Esophagus squamous epithelium (tissue), 5 donors: ENCODE measurements at regions not wholly inside any gene's neighbourhood (a gene's known extent, or its start where the extent isn't known, plus 50 kb on each side); places are given as distances from the start of the nearest gene placed in this dataset.

ENCODE experiments used
- DNase-seq: peaks from one replicate; lab custom pipeline; 2025; lab: John Stamatoyannopoulos, UW
- H3K27ac ChIP-seq, 4 donors: fragments of 200-600 bp; sonication (generic); one replicate each; pipeline ENCODE4 v1.5.1; 2016 to 2019; ENCODE audit warnings: mild to moderate bottlenecking in 1 of 4
- H3K27me3 ChIP-seq, 4 donors: fragments of 200-600 bp; sonication (generic); 1 replicate in 3 of 4; 2 replicates in 1 of 4; pipeline versions ENCODE4 v1.5.1 to v1.6.0; 2017 to 2021; ENCODE audit warnings: antibody characterized with exemption in 1 of 4
- H3K36me3 ChIP-seq, 3 donors: fragments of 200-600 bp; sonication (generic); one replicate each; pipeline ENCODE4 v1.5.1; 2016 to 2019
- H3K4me1 ChIP-seq, 3 donors: fragments of 200-600 bp; sonication (generic); one replicate each; pipeline ENCODE4 v1.5.1; 2017 to 2019
- H3K4me3 ChIP-seq, 4 donors: fragments of 200-600 bp; sonication (generic); 1 replicate in 3 of 4; 2 replicates in 1 of 4; pipeline ENCODE4 v1.5.1; 2016 to 2019; ENCODE audit warnings: mild to moderate bottlenecking in 2 of 4, moderate library complexity in 1 of 4
- H3K9me3 ChIP-seq, 3 donors: fragments of 200-600 bp; sonication (generic); one replicate each; pipeline ENCODE4 v1.5.1; 2016 to 2019
- CTCF ChIP-seq, 6 experiments: fragments of 450-650 bp in 4 of 6; fragments of 200-600 bp in 2 of 6; sonication (generic) in 2 of 6; IDR thresholded peaks; one replicate each; pipeline ENCODE4 v1.5.1; 2016 to 2019; ENCODE audit warnings: antibody characterized with exemption in 6 of 6, mild to moderate bottlenecking in 4 of 6, moderate library complexity in 4 of 6
- POLR2A ChIP-seq, 4 donors: fragments of 450-650 bp; IDR thresholded peaks; one replicate each; pipeline ENCODE4 v1.6.1; 2017; ENCODE audit warnings: antibody characterized with exemption in 4 of 4, mild to moderate bottlenecking in 4 of 4, moderate library complexity in 3 of 4
- WGBS, 2 donors: methylation state at CpG; one replicate each; pipeline ENCODE4 v1.1.5; 2018; 5-methylcytosine and 5-hydroxymethylcytosine counted together
- intact Hi-C: fragments of 100-400 bp; cut with DNase I; formaldehyde crosslinking; loops from one replicate; pipeline ENCODE4 v1.15.0; 2022
- donor health status: DM: yes; HTN: yes; CAD: no.

GRCh38 chr4:65265526-65265925 is 404.8 kb downstream of the EPHA5 start:
- Histone ChIP-seq H3K27me3 (no peaks in the 10 kb centered on the region), H3K36me3 (no peaks in the 10 kb centered on the region), H3K27ac (no peak overlapping the region), H3K4me1 (no peaks in the 10 kb centered on the region), H3K9me3 (no peaks in the 10 kb centered on the region), H3K4me3 (no peak overlapping the region)
- no peak for DNase-seq
- intact Hi-C loops = no loop called here
- no peak for TF ChIP-seq POLR2A (IDR thresholded peaks at IDR 0.05)

- no peak for DNase-seq
- Histone ChIP-seq H3K36me3 (no peaks in the 10 kb centered on the region), H3K4me1 (no peaks in the 10 kb centered on the region), H3K27ac (no peak overlapping the region), H3K27me3 (no peaks in the 10 kb centered on the region), H3K9me3 (no peaks in the 10 kb centered on the region), H3K4me3 (no peak overlapping the region)
- 47 to 66% methylated on average over 3 of the region's 3 CpGs for WGBS, 2 donors
- TF ChIP-seq CTCF (IDR thresholded peaks at IDR 0.05) (no peak), POLR2A (IDR thresholded peaks at IDR 0.05) (no peak)
- intact Hi-C loops = no loop called here
Measured at GRCh38 chr4:65259296-65259695, 411.0 kb downstream of the EPHA5 start.

- TF ChIP-seq CTCF (IDR thresholded peaks at IDR 0.05) = no peak
- TF ChIP-seq POLR2A (IDR thresholded peaks at IDR 0.05) = no peak
- intact Hi-C loops = no loop called here
- Histone ChIP-seq H3K27me3 (no peaks in the 10 kb centered on the region), H3K4me1 (no peaks in the 10 kb centered on the region), H3K4me3 (no peak overlapping the region), H3K36me3 (no peaks in the 10 kb centered on the region), H3K27ac (no peak overlapping the region), H3K9me3 (no peaks in the 10 kb centered on the region)
- no peak for DNase-seq
- WGBS, 2 donors = 96 to 98% methylated on average over 2 of the region's 2 CpGs
Measured at GRCh38 chr4:65250916-65251315, 419.4 kb downstream of the EPHA5 start.

GRCh38 chr4:65249111-65249510 is 421.2 kb downstream of the EPHA5 start:
- TF ChIP-seq CTCF (IDR thresholded peaks at IDR 0.05) (no peak), POLR2A (IDR thresholded peaks at IDR 0.05) (no peak)
- Histone ChIP-seq H3K9me3 (no peaks in the 10 kb centered on the region), H3K4me3 (no peak overlapping the region), H3K4me1 (no peaks in the 10 kb centered on the region), H3K36me3 (no peaks in the 10 kb centered on the region), H3K27me3 (no peaks in the 10 kb centered on the region), H3K27ac (no peak overlapping the region)
- intact Hi-C loops = no loop called here
- no peak for DNase-seq

DNA sequence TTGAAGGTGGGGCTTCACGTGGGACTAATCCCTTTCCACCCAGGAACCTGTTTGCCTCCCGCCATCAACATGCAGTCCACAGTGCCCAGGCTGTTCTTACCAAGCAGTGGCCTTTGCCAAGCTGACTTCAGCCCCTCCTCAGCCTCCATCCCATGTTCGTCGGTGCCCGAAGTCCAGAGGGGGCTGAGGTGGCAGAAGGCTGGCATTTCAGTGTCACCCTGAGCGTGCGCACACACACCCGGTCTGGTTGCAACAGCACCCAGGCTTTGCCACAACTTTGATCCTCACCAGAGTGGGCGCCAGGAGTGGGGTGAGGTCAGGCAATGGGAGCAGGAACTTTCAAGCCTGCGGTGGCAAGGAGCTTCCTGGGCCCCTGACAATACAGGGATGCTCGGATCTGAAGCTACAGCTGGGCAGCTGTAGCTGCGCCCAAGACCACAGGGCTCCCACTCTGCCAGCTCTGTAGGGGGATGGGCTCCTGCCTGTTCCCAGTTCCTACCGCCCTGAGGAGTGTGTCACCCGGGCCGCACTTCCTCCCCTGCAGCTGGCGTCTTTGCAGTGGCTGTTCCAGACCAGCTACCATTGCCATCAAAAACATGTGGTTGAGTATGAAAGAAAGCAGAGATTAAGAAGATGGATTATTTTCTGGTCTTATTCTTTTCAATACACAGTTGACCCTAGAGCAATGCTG is 428.0 kb downstream of the EPHA5 start:
- intact Hi-C loops = no loop called here
- no peak for DNase-seq

More for the DNA sequence above, 428.0 kb downstream of the EPHA5 start:
- H3K4me3 ChIP-seq = no peak overlapping the region
- no peaks in the 10 kb centered on the region for H3K9me3 ChIP-seq
- H3K4me1 ChIP-seq = no peaks in the 10 kb centered on the region
- no peak overlapping the region for H3K27ac ChIP-seq
- no peaks in the 10 kb centered on the region for H3K27me3 ChIP-seq
- no peak for TF ChIP-seq CTCF (IDR thresholded peaks at IDR 0.05)
- WGBS, 2 donors = 80 to 100% methylated on average over 4 to 8 of the region's 16 CpGs
- no peaks in the 10 kb centered on the region for H3K36me3 ChIP-seq
